ENCODE measurements at regions not wholly inside any gene's neighbourhood (a gene's known extent, or its start where the extent isn't known, plus 50 kb on each side); places are given as distances from the start of the nearest gene placed in this dataset.
"Not testable (repeated sequence)": the region's sequence is repeated elsewhere in the genome, so short reads cannot be mapped to it uniquely, and the experiment has no call there.

DNA sequence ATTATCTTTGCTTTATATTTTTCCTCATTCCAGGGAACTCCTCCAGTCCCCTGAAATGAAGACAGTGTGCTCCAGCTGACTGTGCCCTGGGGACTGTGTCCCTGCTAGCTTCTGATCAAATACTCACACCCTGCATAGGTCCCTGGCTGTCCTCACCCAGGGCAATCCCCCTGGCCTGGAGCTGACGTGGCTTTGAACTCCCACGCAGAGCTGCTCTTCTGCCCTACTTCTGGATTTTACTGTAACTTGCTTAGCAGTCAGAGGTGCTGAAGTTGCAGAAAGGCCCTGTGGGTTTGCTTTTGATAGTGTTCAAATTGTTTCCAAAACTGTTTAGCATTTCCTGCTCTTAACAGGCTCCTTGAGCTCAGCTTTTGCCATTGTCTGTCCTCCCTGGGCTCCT is 186.5 kb downstream of the FASLG start:
- Histone ChIP-seq H3K27ac (ENCODE audit: low read length) (no peak overlapping the region), H3K9ac (ENCODE audit: low read depth, low read length) (no peak overlapping the region), H3K4me3 (ENCODE audit: low read length) (no peak overlapping the region), H3K9me3 (ENCODE audit: insufficient read depth, low read depth, low read length) (no peaks in the 10 kb centered on the region), H3K4me1 (ENCODE audit: insufficient read depth, low read length) (no peaks in the 10 kb centered on the region; the same call in 1 of the 2 replicates), H3K27me3 (ENCODE audit: insufficient read depth, low read length) (no peaks in the 10 kb centered on the region), H3K36me3 (ENCODE audit: insufficient read depth, low read depth, low read length) (no peaks in the 10 kb centered on the region)

DNA sequence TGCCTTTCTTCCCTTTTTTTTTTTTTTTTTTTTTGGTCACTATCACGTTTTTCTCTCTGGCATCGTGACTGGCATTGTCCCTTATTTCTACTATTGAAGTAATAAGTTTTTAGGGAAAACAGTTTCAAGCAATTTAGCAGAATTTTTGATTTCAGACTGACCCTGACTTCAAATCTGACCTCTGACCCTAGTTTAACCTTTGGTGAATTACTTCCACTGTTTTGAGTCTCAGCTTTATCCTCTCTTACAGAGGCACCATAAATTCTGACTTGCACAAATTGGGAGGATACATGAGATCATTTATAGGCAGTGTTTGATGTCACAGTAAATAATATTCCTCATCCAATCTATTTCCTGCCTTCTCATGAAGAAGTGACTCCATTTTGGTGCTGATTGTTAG is 187.0 kb downstream of the FASLG start:
- H3K4me3 ChIP-seq (ENCODE audit: low read length) = no peak overlapping the region
- H3K27ac ChIP-seq (ENCODE audit: low read length) = no peak overlapping the region
- no peaks in the 10 kb centered on the region for H3K9me3 ChIP-seq (ENCODE audit: insufficient read depth, low read depth, low read length)
- H3K4me1 ChIP-seq (ENCODE audit: insufficient read depth, low read length) = no peaks in the 10 kb centered on the region; the same call in 1 of the 2 replicates
- no peaks in the 10 kb centered on the region for H3K36me3 ChIP-seq (ENCODE audit: insufficient read depth, low read depth, low read length)
- H3K9ac ChIP-seq (ENCODE audit: low read depth, low read length) = no peak overlapping the region
- no peaks in the 10 kb centered on the region for H3K27me3 ChIP-seq (ENCODE audit: insufficient read depth, low read length)

- not testable (repeated sequence) for H3K9ac ChIP-seq (ENCODE audit: low read depth, low read length); H3K4me1 ChIP-seq (ENCODE audit: insufficient read depth, low read length); H3K27ac ChIP-seq (ENCODE audit: low read length); H3K9me3 ChIP-seq (ENCODE audit: insufficient read depth, low read depth, low read length); H3K36me3 ChIP-seq (ENCODE audit: insufficient read depth, low read depth, low read length); H3K4me3 ChIP-seq (ENCODE audit: low read length); H3K27me3 ChIP-seq (ENCODE audit: insufficient read depth, low read length)
Measured at GRCh38 chr1:172847814-172848213, 188.9 kb downstream of the FASLG start.

GRCh38 chr1:172849653-172850052 is 190.8 kb downstream of the FASLG start:
- no peak overlapping the region for H3K4me3 ChIP-seq (ENCODE audit: low read length)
- H3K4me1 ChIP-seq (ENCODE audit: insufficient read depth, low read length) = no peaks in the 10 kb centered on the region; the same call in 1 of the 2 replicates
- no peaks in the 10 kb centered on the region for H3K27me3 ChIP-seq (ENCODE audit: insufficient read depth, low read length)
- no peaks in the 10 kb centered on the region for H3K36me3 ChIP-seq (ENCODE audit: insufficient read depth, low read depth, low read length)
- H3K9ac ChIP-seq (ENCODE audit: low read depth, low read length) = no peak overlapping the region
- H3K9me3 ChIP-seq (ENCODE audit: insufficient read depth, low read depth, low read length) = no peaks in the 10 kb centered on the region
- no peak overlapping the region for H3K27ac ChIP-seq (ENCODE audit: low read length)

GRCh38 chr1:172851077-172851476 is 192.2 kb downstream of the FASLG start:
- no peaks in the 10 kb centered on the region for H3K9me3 ChIP-seq (ENCODE audit: insufficient read depth, low read depth, low read length)
- H3K27me3 ChIP-seq (ENCODE audit: insufficient read depth, low read length) = no peaks in the 10 kb centered on the region
- no peak overlapping the region for H3K4me3 ChIP-seq (ENCODE audit: low read length)
- no peak overlapping the region for H3K9ac ChIP-seq (ENCODE audit: low read depth, low read length)
- H3K4me1 ChIP-seq (ENCODE audit: insufficient read depth, low read length) = no peaks in the 10 kb centered on the region
- no peaks in the 10 kb centered on the region for H3K36me3 ChIP-seq (ENCODE audit: insufficient read depth, low read depth, low read length)
- H3K27ac ChIP-seq (ENCODE audit: low read length) = no peak overlapping the region

- H3K36me3 ChIP-seq (ENCODE audit: insufficient read depth, low read depth, low read length) = no peaks in the 10 kb centered on the region
- H3K9me3 ChIP-seq (ENCODE audit: insufficient read depth, low read depth, low read length) = no peaks in the 10 kb centered on the region
- no peaks in the 10 kb centered on the region for H3K4me1 ChIP-seq (ENCODE audit: insufficient read depth, low read length)
- H3K4me3 ChIP-seq (ENCODE audit: low read length) = no peak overlapping the region
- H3K27ac ChIP-seq (ENCODE audit: low read length) = no peak overlapping the region
- no peak overlapping the region for H3K9ac ChIP-seq (ENCODE audit: low read depth, low read length)
- H3K27me3 ChIP-seq (ENCODE audit: insufficient read depth, low read length) = no peaks in the 10 kb centered on the region
Measured at GRCh38 chr1:172851856-172852255, 193.0 kb downstream of the FASLG start.

DNA sequence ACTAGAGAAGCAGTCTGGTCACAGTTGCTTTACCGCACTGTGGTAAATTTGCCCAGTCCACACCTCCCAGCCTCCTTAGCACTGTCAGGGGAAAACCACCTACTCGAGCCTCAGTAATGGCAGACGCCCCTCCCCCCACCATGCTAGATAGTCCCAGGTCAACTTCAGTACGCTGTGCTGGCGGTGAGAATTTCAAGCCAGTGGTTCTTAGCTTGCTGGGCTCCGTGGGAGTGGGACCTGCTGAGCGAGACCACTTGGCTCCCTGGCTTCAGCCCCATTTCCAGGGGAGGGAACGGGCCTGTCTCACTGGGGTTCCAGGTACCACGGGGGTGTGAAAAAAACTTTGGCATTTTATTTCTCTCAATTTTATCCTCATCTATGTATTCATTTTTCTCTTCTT is 194.8 kb downstream of the TNFSF18 start:
- H3K36me3 ChIP-seq (ENCODE audit: insufficient read depth, low read depth, low read length); H3K9me3 ChIP-seq (ENCODE audit: insufficient read depth, low read depth, low read length); H3K4me1 ChIP-seq (ENCODE audit: insufficient read depth, low read length); H3K9ac ChIP-seq (ENCODE audit: low read depth, low read length); H3K27ac ChIP-seq (ENCODE audit: low read length); H3K27me3 ChIP-seq (ENCODE audit: insufficient read depth, low read length); H3K4me3 ChIP-seq (ENCODE audit: low read length): not testable (repeated sequence)

GRCh38 chr1:172863031-172863430 is 187.7 kb downstream of the TNFSF18 start:
- H3K9ac ChIP-seq (ENCODE audit: low read depth, low read length) = no peak overlapping the region

GRCh38 chr1:172867216-172867818 is 183.4 kb downstream of the TNFSF18 start:
- no peak overlapping the region for H3K9ac ChIP-seq (ENCODE audit: low read depth, low read length)
- H3K4me1 ChIP-seq (ENCODE audit: insufficient read depth, low read length) = no peaks in the 10 kb centered on the region
- no peak overlapping the region for H3K27ac ChIP-seq (ENCODE audit: low read length)

More at GRCh38 chr1:172863031-172863430, 187.7 kb downstream of the TNFSF18 start:
- Histone ChIP-seq H3K36me3 (ENCODE audit: insufficient read depth, low read depth, low read length) (no peaks in the 10 kb centered on the region), H3K4me3 (ENCODE audit: low read length) (no peak overlapping the region), H3K27ac (ENCODE audit: low read length) (no peak overlapping the region), H3K4me1 (ENCODE audit: insufficient read depth, low read length) (no peaks in the 10 kb centered on the region), H3K27me3 (ENCODE audit: insufficient read depth, low read length) (no peaks in the 10 kb centered on the region), H3K9me3 (ENCODE audit: insufficient read depth, low read depth, low read length) (no peaks in the 10 kb centered on the region)

GRCh38 chr1:172870901-172871606 is 179.7 kb downstream of the TNFSF18 start:
- Histone ChIP-seq H3K4me1 (ENCODE audit: insufficient read depth, low read length) (no peaks in the 10 kb centered on the region), H3K4me3 (ENCODE audit: low read length) (no peak overlapping the region), H3K27me3 (ENCODE audit: insufficient read depth, low read length) (no peaks in the 10 kb centered on the region), H3K9ac (ENCODE audit: low read depth, low read length) (no peak overlapping the region), H3K36me3 (ENCODE audit: insufficient read depth, low read depth, low read length) (no peaks in the 10 kb centered on the region), H3K9me3 (ENCODE audit: insufficient read depth, low read depth, low read length) (no peaks in the 10 kb centered on the region), H3K27ac (ENCODE audit: low read length) (no peak overlapping the region)

More at GRCh38 chr1:172867216-172867818, 183.4 kb downstream of the TNFSF18 start:
- no peaks in the 10 kb centered on the region for H3K36me3 ChIP-seq (ENCODE audit: insufficient read depth, low read depth, low read length)
- no peak overlapping the region for H3K4me3 ChIP-seq (ENCODE audit: low read length)
- no peaks in the 10 kb centered on the region for H3K9me3 ChIP-seq (ENCODE audit: insufficient read depth, low read depth, low read length)
- no peaks in the 10 kb centered on the region for H3K27me3 ChIP-seq (ENCODE audit: insufficient read depth, low read length)

GRCh38 chr1:172874950-172875349 is 175.8 kb downstream of the TNFSF18 start:
- Histone ChIP-seq H3K9ac (ENCODE audit: low read depth, low read length) (no peak overlapping the region), H3K36me3 (ENCODE audit: insufficient read depth, low read depth, low read length) (no peaks in the 10 kb centered on the region), H3K4me3 (ENCODE audit: low read length) (no peak overlapping the region), H3K27me3 (ENCODE audit: insufficient read depth, low read length) (no peaks in the 10 kb centered on the region), H3K9me3 (ENCODE audit: insufficient read depth, low read depth, low read length) (no peaks in the 10 kb centered on the region), H3K4me1 (ENCODE audit: insufficient read depth, low read length) (no peaks in the 10 kb centered on the region), H3K27ac (ENCODE audit: low read length) (no peak overlapping the region)

GRCh38 chr1:172875892-172876291 is 174.8 kb downstream of the TNFSF18 start:
- H3K4me3 ChIP-seq (ENCODE audit: low read length) = no peak overlapping the region
- H3K4me1 ChIP-seq (ENCODE audit: insufficient read depth, low read length) = no peaks in the 10 kb centered on the region
- no peaks in the 10 kb centered on the region for H3K27me3 ChIP-seq (ENCODE audit: insufficient read depth, low read length)
- H3K27ac ChIP-seq (ENCODE audit: low read length) = no peak overlapping the region
- H3K9ac ChIP-seq (ENCODE audit: low read depth, low read length) = no peak overlapping the region
- no peaks in the 10 kb centered on the region for H3K9me3 ChIP-seq (ENCODE audit: insufficient read depth, low read depth, low read length)
- H3K36me3 ChIP-seq (ENCODE audit: insufficient read depth, low read depth, low read length) = no peaks in the 10 kb centered on the region

Measured in iPS-20b (cell line).